Mesenchymal stem cell (in vitro differentiated cells and primary cell): ENCODE measurements at regions not wholly inside any gene's neighbourhood (a gene's known extent, or its start where the extent isn't known, plus 50 kb on each side); places are given as distances from the start of the nearest gene placed in this dataset.

ENCODE experiments used
- DNase-seq: peaks from one replicate; pipeline ENCODE4 v3.0.0-alpha.2; 2013
- H2AFZ ChIP-seq: one replicate; pipeline ENCODE4 v1.6.1; 2013; ENCODE audit warnings: low read depth, mild to moderate bottlenecking, control low read depth, inconsistent platforms, low read length, moderate library complexity
- H2AK5ac ChIP-seq: 2 replicates; pipeline ENCODE4 v1.6.1; 2013; ENCODE audit warnings: low read length, moderate library complexity, mild to moderate bottlenecking, inconsistent platforms; ENCODE audit not compliant: severe bottlenecking
- H2BK120ac ChIP-seq: one replicate; pipeline ENCODE4 v1.6.1; 2013; ENCODE audit warnings: low read depth, mild to moderate bottlenecking, inconsistent platforms, low read length, moderate library complexity
- H2BK12ac ChIP-seq, 2 experiments: one replicate each; pipeline ENCODE4 v1.6.1; 2013; ENCODE audit warnings: inconsistent platforms in 2 of 2, low read length in 2 of 2, mild to moderate bottlenecking in 2 of 2, moderate library complexity in 2 of 2, control low read depth in 1 of 2
- H2BK15ac ChIP-seq: one replicate; pipeline ENCODE4 v1.6.1; 2013; ENCODE audit warnings: mild to moderate bottlenecking, low read depth, inconsistent platforms; ENCODE audit not compliant: poor library complexity, severe bottlenecking
- H2BK5ac ChIP-seq: 2 replicates; pipeline ENCODE4 v1.6.1; 2013; ENCODE audit warnings: low read depth, mild to moderate bottlenecking, low read length, control low read depth, inconsistent platforms; ENCODE audit not compliant: poor library complexity, severe bottlenecking
- H3K14ac ChIP-seq, 2 experiments: one replicate each; pipeline ENCODE4 v1.6.1; 2013; ENCODE audit warnings: inconsistent platforms in 2 of 2, low read length in 2 of 2, control low read depth in 1 of 2, mild to moderate bottlenecking in 1 of 2, moderate library complexity in 1 of 2
- H3K18ac ChIP-seq, 2 experiments: one replicate each; pipeline ENCODE4 v1.6.1; 2013; ENCODE audit warnings: inconsistent platforms in 2 of 2, low read length in 2 of 2, control low read depth in 1 of 2, low read depth in 1 of 2, mild to moderate bottlenecking in 1 of 2
- H3K23ac ChIP-seq, 2 experiments: one replicate each; pipeline ENCODE4 v1.6.1; 2013; ENCODE audit warnings: inconsistent platforms in 2 of 2, low read length in 2 of 2, mild to moderate bottlenecking in 2 of 2, moderate library complexity in 2 of 2, control low read depth in 1 of 2
- H3K27ac ChIP-seq: 2 replicates; pipeline ENCODE4 v1.5.1; 2013; ENCODE audit warnings: mild to moderate bottlenecking, moderate library complexity, low read length, control low read depth, inconsistent platforms; ENCODE audit not compliant: poor library complexity, severe bottlenecking
- H3K27me3 ChIP-seq, 2 experiments: 2 replicates each; pipeline versions ENCODE4 v1.6.1 to v1.7.0; 2013; ENCODE audit warnings: low read length in 2 of 2, mild to moderate bottlenecking in 2 of 2, moderate library complexity in 2 of 2, control low read depth in 1 of 2, inconsistent platforms in 1 of 2; ENCODE audit not compliant: control insufficient read depth in 1 of 2, insufficient read depth in 1 of 2
- H3K36me3 ChIP-seq, 2 experiments: 2 replicates each; pipeline versions ENCODE4 v1.6.1 to v1.7.0; 2013; ENCODE audit warnings: low read length in 2 of 2, control low read depth in 1 of 2, inconsistent platforms in 1 of 2, low read depth in 1 of 2, mild to moderate bottlenecking in 1 of 2; ENCODE audit not compliant: insufficient read depth in 2 of 2, control insufficient read depth in 1 of 2
- H3K4ac ChIP-seq, 2 experiments: one replicate each; pipeline ENCODE4 v1.6.1; 2013; ENCODE audit warnings: inconsistent platforms in 2 of 2, low read length in 2 of 2, mild to moderate bottlenecking in 2 of 2, moderate library complexity in 2 of 2, control low read depth in 1 of 2, low read depth in 1 of 2
- H3K4me1 ChIP-seq: 2 replicates; pipeline ENCODE4 v1.6.1; 2013; ENCODE audit warnings: low read depth, low read length, control low read depth; ENCODE audit not compliant: control insufficient read depth, insufficient read depth
- H3K4me2 ChIP-seq: 2 replicates; pipeline ENCODE4 v1.6.1; 2013; ENCODE audit warnings: low read length, mild to moderate bottlenecking, inconsistent platforms; ENCODE audit not compliant: poor library complexity, severe bottlenecking
- H3K4me3 ChIP-seq, 2 experiments: 2 replicates each; pipeline versions ENCODE4 v1.5.1 to v1.7.0; 2013; ENCODE audit warnings: low read length in 2 of 2, mild to moderate bottlenecking in 2 of 2, control low read depth in 1 of 2, low read depth in 1 of 2; ENCODE audit not compliant: insufficient read depth in 1 of 2
- H3K79me1 ChIP-seq: replicated peaks from 2 replicates; pipeline ENCODE4 v1.6.1; 2013; ENCODE audit warnings: mild to moderate bottlenecking, control low read depth, low read length, inconsistent platforms; ENCODE audit not compliant: poor library complexity, severe bottlenecking
- H3K9ac ChIP-seq: 2 replicates; pipeline ENCODE4 v1.7.0; 2013; ENCODE audit warnings: mild to moderate bottlenecking, low read length, moderate library complexity
- H3K9me3 ChIP-seq: 2 replicates; pipeline ENCODE4 v1.7.0; 2013; ENCODE audit warnings: mild to moderate bottlenecking, low read length; ENCODE audit not compliant: control insufficient read depth
- H4K8ac ChIP-seq: one replicate; pipeline ENCODE4 v1.6.1; 2013; ENCODE audit warnings: inconsistent platforms, mild to moderate bottlenecking, low read length, moderate library complexity
- H4K91ac ChIP-seq: one replicate; pipeline ENCODE4 v1.6.1; 2013; ENCODE audit warnings: mild to moderate bottlenecking, low read length, inconsistent platforms
- WGBS: methylation state at CpG from one replicate; pipeline ENCODE4 v1.1.7; 2013; ENCODE audit warnings: mixed read lengths; 5-methylcytosine and 5-hydroxymethylcytosine counted together

- Histone ChIP-seq H2BK12ac (no peak overlapping the region), H3K4me2 (no peak overlapping the region), H3K4ac (no peak overlapping the region), H3K27me3 (peaks cover 0 to 6% of the 10 kb centered on the region in 2 experiments), H2AK5ac (peak overlapping the region; percentile 44), H2AFZ (no peak overlapping the region), H4K91ac (no peak overlapping the region), H3K9me3 (no peaks in the 10 kb centered on the region), H3K18ac (no peak overlapping the region), H3K14ac (no peak overlapping the region), H3K4me3 (no peak overlapping the region), H4K8ac (no peak overlapping the region), H2BK15ac (peak overlapping the region; percentile 30), H2BK120ac (no peak overlapping the region), H3K4me1 (peaks cover 10% of the 10 kb centered on the region), H3K9ac (no peak overlapping the region), H2BK5ac (no peak overlapping the region), H3K36me3 (no peaks in the 10 kb centered on the region), H3K79me1 (no peaks in the 10 kb centered on the region), H3K23ac (no peak overlapping the region), H3K27ac (no peak overlapping the region)
- 94% methylated on average over 16 of the region's 16 CpGs for WGBS
- no peak for DNase-seq
Measured at GRCh38 chr2:20540587-20541293, 93.9 kb downstream of the RHOB start.

- Histone ChIP-seq H3K4ac (no peak overlapping the region), H3K4me3 (no peak overlapping the region), H3K14ac (no peak overlapping the region), H3K9me3 (peaks cover 5% of the 10 kb centered on the region), H3K4me2 (no peak overlapping the region), H3K79me1 (no peaks in the 10 kb centered on the region), H3K9ac (no peak overlapping the region), H3K4me1 (peaks cover 10% of the 10 kb centered on the region), H3K27me3 (peaks cover 0 to 6% of the 10 kb centered on the region in 2 experiments), H2BK12ac (no peak overlapping the region), H2AFZ (no peak overlapping the region), H4K91ac (no peak overlapping the region), H2BK5ac (no peak overlapping the region), H3K27ac (no peak overlapping the region), H4K8ac (no peak overlapping the region), H2AK5ac (no peak overlapping the region), H3K36me3 (no peaks in the 10 kb centered on the region), H2BK120ac (no peak overlapping the region), H3K18ac (no peak overlapping the region), H3K23ac (no peak overlapping the region), H2BK15ac (no peak overlapping the region)
- 97% methylated on average over 7 of the region's 7 CpGs for WGBS
- DNase-seq: no peak
Measured at GRCh38 chr2:20541294-20541640, 94.4 kb downstream of the RHOB start.

GRCh38 chr2:20541651-20542050, 94.8 kb downstream of the RHOB start:
- no peak overlapping the region for H4K91ac ChIP-seq
- peaks cover 0 to 6% of the 10 kb centered on the region in 2 experiments for H3K27me3 ChIP-seq
- no peak for DNase-seq
- H2BK120ac ChIP-seq: no peak overlapping the region
- no peak overlapping the region for H2AK5ac ChIP-seq
- H2BK5ac ChIP-seq: no peak overlapping the region
- H3K27ac ChIP-seq: no peak overlapping the region
- no peak overlapping the region for H3K4ac ChIP-seq
- H4K8ac ChIP-seq: peak overlapping the region; percentile 19
- no peak overlapping the region for H3K9ac ChIP-seq
- no peak overlapping the region for H2AFZ ChIP-seq
- no peaks in the 10 kb centered on the region for H3K36me3 ChIP-seq
- peaks cover 5% of the 10 kb centered on the region for H3K9me3 ChIP-seq
- no peak overlapping the region for H2BK15ac ChIP-seq
- H3K18ac ChIP-seq: no peak overlapping the region
- no peak overlapping the region for H3K23ac ChIP-seq
- H2BK12ac ChIP-seq: no peak overlapping the region
- H3K14ac ChIP-seq: no peak overlapping the region
- no peak overlapping the region for H3K4me2 ChIP-seq
- no peak overlapping the region for H3K4me3 ChIP-seq
- no peaks in the 10 kb centered on the region for H3K79me1 ChIP-seq
- H3K4me1 ChIP-seq: peaks cover 10% of the 10 kb centered on the region
- WGBS: 98% methylated on average over 5 of the region's 5 CpGs

GRCh38 chr2:20542269-20542668, 95.4 kb downstream of the RHOB start:
- H3K23ac ChIP-seq: no peak overlapping the region
- H3K14ac ChIP-seq: no peak overlapping the region
- no peak overlapping the region for H4K91ac ChIP-seq
- no peak overlapping the region for H3K9ac ChIP-seq
- peaks cover 10% of the 10 kb centered on the region for H3K4me1 ChIP-seq
- no peak overlapping the region for H2AFZ ChIP-seq
- H4K8ac ChIP-seq: no peak overlapping the region
- no peak overlapping the region for H2BK5ac ChIP-seq
- no peak overlapping the region for H3K4me2 ChIP-seq
- H2BK120ac ChIP-seq: no peak overlapping the region
- no peak overlapping the region for H3K18ac ChIP-seq
- H2AK5ac ChIP-seq: no peak overlapping the region
- no peak overlapping the region for H2BK15ac ChIP-seq
- no peak overlapping the region for H3K4ac ChIP-seq
- peaks cover 0 to 6% of the 10 kb centered on the region in 2 experiments for H3K27me3 ChIP-seq
- peaks cover 5% of the 10 kb centered on the region for H3K9me3 ChIP-seq
- H2BK12ac ChIP-seq: no peak overlapping the region
- H3K4me3 ChIP-seq: no peak overlapping the region
- no peak for DNase-seq
- 89% methylated on average over 13 of the region's 13 CpGs for WGBS
- no peaks in the 10 kb centered on the region for H3K79me1 ChIP-seq
- no peak overlapping the region for H3K27ac ChIP-seq
- H3K36me3 ChIP-seq: no peaks in the 10 kb centered on the region
